ENCODE measurements at regions not wholly inside any gene's neighbourhood (a gene's known extent, or its start where the extent isn't known, plus 50 kb on each side); places are given as distances from the start of the nearest gene placed in this dataset.

- TF ChIP-seq, protein P1, sequence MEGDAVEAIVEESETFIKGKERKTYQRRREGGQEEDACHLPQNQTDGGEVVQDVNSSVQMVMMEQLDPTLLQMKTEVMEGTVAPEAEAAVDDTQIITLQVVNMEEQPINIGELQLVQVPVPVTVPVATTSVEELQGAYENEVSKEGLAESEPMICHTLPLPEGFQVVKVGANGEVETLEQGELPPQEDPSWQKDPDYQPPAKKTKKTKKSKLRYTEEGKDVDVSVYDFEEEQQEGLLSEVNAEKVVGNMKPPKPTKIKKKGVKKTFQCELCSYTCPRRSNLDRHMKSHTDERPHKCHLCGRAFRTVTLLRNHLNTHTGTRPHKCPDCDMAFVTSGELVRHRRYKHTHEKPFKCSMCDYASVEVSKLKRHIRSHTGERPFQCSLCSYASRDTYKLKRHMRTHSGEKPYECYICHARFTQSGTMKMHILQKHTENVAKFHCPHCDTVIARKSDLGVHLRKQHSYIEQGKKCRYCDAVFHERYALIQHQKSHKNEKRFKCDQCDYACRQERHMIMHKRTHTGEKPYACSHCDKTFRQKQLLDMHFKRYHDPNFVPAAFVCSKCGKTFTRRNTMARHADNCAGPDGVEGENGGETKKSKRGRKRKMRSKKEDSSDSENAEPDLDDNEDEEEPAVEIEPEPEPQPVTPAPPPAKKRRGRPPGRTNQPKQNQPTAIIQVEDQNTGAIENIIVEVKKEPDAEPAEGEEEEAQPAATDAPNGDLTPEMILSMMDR (conservative IDR thresholded peaks at IDR 0.05; ENCODE audit: low read length): no peak
- no peak for TF ChIP-seq EZH2phosphoT487 (IDR thresholded peaks at IDR 0.05; ENCODE audit: borderline replicate concordance, low read depth, low read length)
Measured at GRCh38 chr5:153881687-153882086, 157.0 kb downstream of the FAM114A2 start.
